ENCODE measurements at regions not wholly inside any gene's neighbourhood (a gene's known extent, or its start where the extent isn't known, plus 50 kb on each side); places are given as distances from the start of the nearest gene placed in this dataset.
A peak's percentile ranks its signal among the peaks of the same experiment; 100 is the strongest.

DNA sequence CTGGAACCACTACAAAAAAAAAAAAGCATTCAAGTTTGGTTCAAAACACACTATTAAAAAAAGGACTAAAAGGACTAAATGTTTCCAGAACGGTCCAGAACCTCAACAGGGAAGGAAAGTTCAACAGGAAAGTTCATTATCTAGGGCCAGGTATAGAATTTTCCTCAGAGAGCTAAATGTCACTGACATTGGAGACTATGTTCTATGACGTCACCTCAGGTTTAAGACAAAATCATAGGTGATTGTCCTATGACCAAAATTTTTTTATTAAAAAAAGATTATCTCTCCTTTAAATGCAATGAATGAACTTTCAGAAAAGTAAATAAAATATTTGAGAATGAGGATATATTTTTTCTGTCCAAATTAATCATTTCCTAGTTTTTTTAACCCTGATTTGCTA lies 746.7 kb upstream of the USP15 start:
- Histone ChIP-seq H3K4me2 (no peak overlapping the region), H3K36me3 (ENCODE audit: insufficient read depth) (no peaks in the 10 kb centered on the region), H3K4me3 (IDR thresholded peaks at IDR 0.05; ENCODE audit: insufficient read depth, low read depth, low read length) (no peak overlapping the region), H3K9ac (no peak overlapping the region), H3K4me1 (ENCODE audit: low read depth, poor library complexity, severe bottlenecking) (peaks cover 18% of the 10 kb centered on the region), H4K20me1 (ENCODE audit: insufficient read depth) (no peaks in the 10 kb centered on the region), H3K79me2 (ENCODE audit: insufficient read depth, low read depth) (no peaks in the 10 kb centered on the region), H3K27me3 (ENCODE audit: insufficient read depth, low read depth) (no peaks in the 10 kb centered on the region), H3K27ac (no peak overlapping the region), H2AFZ (ENCODE audit: low read depth) (no peak overlapping the region)
- TF ChIP-seq, protein P1, sequence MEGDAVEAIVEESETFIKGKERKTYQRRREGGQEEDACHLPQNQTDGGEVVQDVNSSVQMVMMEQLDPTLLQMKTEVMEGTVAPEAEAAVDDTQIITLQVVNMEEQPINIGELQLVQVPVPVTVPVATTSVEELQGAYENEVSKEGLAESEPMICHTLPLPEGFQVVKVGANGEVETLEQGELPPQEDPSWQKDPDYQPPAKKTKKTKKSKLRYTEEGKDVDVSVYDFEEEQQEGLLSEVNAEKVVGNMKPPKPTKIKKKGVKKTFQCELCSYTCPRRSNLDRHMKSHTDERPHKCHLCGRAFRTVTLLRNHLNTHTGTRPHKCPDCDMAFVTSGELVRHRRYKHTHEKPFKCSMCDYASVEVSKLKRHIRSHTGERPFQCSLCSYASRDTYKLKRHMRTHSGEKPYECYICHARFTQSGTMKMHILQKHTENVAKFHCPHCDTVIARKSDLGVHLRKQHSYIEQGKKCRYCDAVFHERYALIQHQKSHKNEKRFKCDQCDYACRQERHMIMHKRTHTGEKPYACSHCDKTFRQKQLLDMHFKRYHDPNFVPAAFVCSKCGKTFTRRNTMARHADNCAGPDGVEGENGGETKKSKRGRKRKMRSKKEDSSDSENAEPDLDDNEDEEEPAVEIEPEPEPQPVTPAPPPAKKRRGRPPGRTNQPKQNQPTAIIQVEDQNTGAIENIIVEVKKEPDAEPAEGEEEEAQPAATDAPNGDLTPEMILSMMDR (conservative IDR thresholded peaks at IDR 0.05; ENCODE audit: low read depth, low read length): no peak

DNA sequence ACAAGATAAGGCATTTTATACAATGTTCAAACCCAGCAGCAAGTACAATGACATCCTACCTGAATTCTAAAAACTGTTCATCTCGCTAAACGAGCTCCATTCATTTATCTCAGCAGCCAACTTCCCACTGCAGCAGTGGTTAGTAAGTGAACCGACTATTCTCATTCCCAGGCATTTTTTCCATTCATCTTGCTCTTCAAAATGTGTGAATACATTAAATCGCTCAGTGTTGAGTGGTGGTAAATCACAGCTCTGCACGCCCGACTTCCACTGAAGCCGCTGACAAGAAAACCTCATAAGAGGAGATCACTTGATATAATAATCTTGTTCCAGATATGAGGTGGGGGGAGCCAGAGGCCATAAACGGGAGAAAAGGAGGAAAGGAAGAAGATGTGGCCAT lies 746.2 kb upstream of the USP15 start:
- Histone ChIP-seq H2AFZ (ENCODE audit: low read depth) (0 out of 2 replicates have a peak overlapping the region, but pooled peaks have one; percentile 1), H3K4me3 (IDR thresholded peaks at IDR 0.05; ENCODE audit: insufficient read depth, low read depth, low read length) (no peak overlapping the region), H3K4me2 (peak overlapping the region; percentile 31; the same call in 1 of the 2 replicates)

DNA sequence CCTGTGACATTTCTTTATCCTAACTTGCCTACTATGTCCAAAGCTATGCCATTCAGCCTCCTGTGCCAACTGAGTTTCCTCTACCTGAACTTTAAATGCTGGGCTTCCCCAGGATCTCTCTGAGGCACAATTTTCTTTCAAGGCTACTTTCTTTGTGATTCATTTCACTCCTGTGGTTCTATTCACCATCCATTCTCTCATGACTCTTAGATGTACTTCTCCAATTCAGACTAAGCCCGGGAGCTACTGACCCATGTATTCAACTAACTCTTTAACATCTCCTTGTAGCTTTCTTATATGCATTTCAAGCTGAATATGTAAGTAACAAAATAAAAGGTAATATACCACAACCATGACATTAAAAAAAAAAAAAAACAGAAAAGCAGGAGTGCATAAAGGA lies 738.9 kb upstream of the USP15 start:
- Histone ChIP-seq H3K36me3 (ENCODE audit: insufficient read depth) (no peaks in the 10 kb centered on the region), H3K9ac (no peak overlapping the region), H4K20me1 (ENCODE audit: insufficient read depth) (no peaks in the 10 kb centered on the region), H3K4me2 (no peak overlapping the region), H3K4me1 (ENCODE audit: low read depth, poor library complexity, severe bottlenecking) (peaks cover 30% of the 10 kb centered on the region), H3K27me3 (ENCODE audit: insufficient read depth, low read depth) (no peaks in the 10 kb centered on the region), H3K4me3 (IDR thresholded peaks at IDR 0.05; ENCODE audit: insufficient read depth, low read depth, low read length) (no peak overlapping the region), H2AFZ (ENCODE audit: low read depth) (no peak overlapping the region), H3K79me2 (ENCODE audit: insufficient read depth, low read depth) (no peaks in the 10 kb centered on the region), H3K27ac (no peak overlapping the region)
- TF ChIP-seq, protein P1 (conservative IDR thresholded peaks at IDR 0.05; ENCODE audit: low read depth, low read length): no peak

More for the DNA sequence above, 746.2 kb upstream of the USP15 start:
- Histone ChIP-seq H3K27ac (no peak overlapping the region), H3K79me2 (ENCODE audit: insufficient read depth, low read depth) (no peaks in the 10 kb centered on the region), H3K36me3 (ENCODE audit: insufficient read depth) (no peaks in the 10 kb centered on the region), H4K20me1 (ENCODE audit: insufficient read depth) (no peaks in the 10 kb centered on the region), H3K27me3 (ENCODE audit: insufficient read depth, low read depth) (no peaks in the 10 kb centered on the region), H3K4me1 (ENCODE audit: low read depth, poor library complexity, severe bottlenecking) (peaks cover 18% of the 10 kb centered on the region), H3K9ac (no peak overlapping the region)
- TF ChIP-seq, protein P1 (conservative IDR thresholded peaks at IDR 0.05; ENCODE audit: low read depth, low read length): no peak

DNA sequence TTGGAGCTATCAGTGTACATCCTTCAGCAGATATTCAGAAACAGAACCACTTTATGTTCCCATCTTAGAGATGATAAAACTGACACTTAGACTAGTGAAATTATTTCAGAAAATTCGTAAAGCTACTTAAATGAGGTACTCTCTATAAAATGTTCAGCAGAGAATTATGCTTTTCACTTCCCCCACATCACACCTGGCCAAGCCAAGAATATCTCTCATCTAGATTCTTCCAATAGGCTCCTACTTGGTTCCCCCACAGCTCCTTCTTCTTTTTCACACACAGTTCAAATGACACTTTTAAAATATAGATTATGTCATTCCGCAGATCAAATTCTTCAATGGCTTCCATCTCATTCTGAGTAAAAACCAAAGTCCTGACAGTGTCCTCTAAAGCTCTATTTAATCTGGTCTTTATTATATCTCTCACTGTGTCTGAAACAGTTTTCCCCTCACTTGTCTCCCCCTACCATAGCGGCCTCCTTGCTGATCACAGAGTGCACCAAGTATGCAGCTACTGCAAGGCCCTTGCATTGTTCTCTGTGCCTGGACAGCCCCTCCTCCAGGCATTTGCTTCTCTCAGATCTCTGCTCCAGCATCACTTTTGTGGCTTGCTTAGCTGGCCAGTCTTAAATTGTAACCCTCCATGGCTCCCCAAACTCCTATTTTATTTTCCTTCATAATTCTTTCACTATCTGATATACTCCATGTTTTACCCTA lies 736.8 kb upstream of the USP15 start:
- Histone ChIP-seq H3K4me2 (no peak overlapping the region), H2AFZ (ENCODE audit: low read depth) (no peak overlapping the region), H3K4me3 (IDR thresholded peaks at IDR 0.05; ENCODE audit: insufficient read depth, low read depth, low read length) (no peak overlapping the region), H4K20me1 (ENCODE audit: insufficient read depth) (no peaks in the 10 kb centered on the region), H3K9ac (no peak overlapping the region), H3K4me1 (ENCODE audit: low read depth, poor library complexity, severe bottlenecking) (peaks cover 30% of the 10 kb centered on the region), H3K27ac (no peak overlapping the region), H3K27me3 (ENCODE audit: insufficient read depth, low read depth) (no peaks in the 10 kb centered on the region), H3K79me2 (ENCODE audit: insufficient read depth, low read depth) (no peaks in the 10 kb centered on the region), H3K36me3 (ENCODE audit: insufficient read depth) (no peaks in the 10 kb centered on the region)
- TF ChIP-seq, protein P1 (conservative IDR thresholded peaks at IDR 0.05; ENCODE audit: low read depth, low read length): no peak
